ENCODE measurements at regions not wholly inside any gene's neighbourhood (a gene's known extent, or its start where the extent isn't known, plus 50 kb on each side); places are given as distances from the start of the nearest gene placed in this dataset.

DNA sequence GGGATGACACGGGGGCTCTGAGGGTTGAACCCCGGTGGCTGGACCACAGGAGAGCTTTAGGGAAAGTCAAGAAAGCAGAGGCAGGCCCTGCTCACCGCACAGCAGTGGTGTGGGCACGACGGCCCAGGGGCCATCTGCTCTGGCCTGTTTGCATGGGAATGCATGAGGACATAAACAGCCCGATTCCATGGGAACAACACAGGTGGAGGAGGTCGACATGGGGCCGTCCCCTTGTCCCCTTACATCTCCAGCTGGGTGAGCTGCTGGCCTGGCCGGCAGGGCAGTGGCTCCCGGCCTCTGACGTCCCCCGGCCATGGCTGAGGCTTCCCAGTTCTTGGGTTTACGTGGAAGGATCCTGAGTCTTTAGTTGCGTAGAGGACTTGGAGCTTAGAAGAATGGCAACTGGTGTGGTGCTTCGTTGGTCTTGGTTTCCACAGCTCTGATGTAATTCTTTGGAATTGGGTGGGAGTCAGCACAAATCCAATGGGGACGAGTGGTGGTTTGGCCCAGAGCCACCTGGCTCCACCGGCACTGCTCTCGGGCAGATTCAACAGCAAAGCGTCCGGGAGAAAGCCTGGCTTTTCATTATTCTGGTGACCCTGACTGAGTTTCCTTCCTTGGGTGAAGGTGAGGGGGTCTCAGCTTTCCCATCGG, 98.3 kb upstream of the HDAC4 start:
- no peak overlapping the region for H3K4me3 ChIP-seq
- no peaks in the 10 kb centered on the region for H3K4me1 ChIP-seq
- peak in 1 of 3 donors; percentile 59 for DNase-seq
- H3K36me3 ChIP-seq: no peaks in the 10 kb centered on the region
- H3K27me3 ChIP-seq: no peaks in the 10 kb centered on the region
- no peak overlapping the region for H3K27ac ChIP-seq
- no peak for TF ChIP-seq POLR2A (IDR thresholded peaks at IDR 0.05)
- TF ChIP-seq, protein P1, sequence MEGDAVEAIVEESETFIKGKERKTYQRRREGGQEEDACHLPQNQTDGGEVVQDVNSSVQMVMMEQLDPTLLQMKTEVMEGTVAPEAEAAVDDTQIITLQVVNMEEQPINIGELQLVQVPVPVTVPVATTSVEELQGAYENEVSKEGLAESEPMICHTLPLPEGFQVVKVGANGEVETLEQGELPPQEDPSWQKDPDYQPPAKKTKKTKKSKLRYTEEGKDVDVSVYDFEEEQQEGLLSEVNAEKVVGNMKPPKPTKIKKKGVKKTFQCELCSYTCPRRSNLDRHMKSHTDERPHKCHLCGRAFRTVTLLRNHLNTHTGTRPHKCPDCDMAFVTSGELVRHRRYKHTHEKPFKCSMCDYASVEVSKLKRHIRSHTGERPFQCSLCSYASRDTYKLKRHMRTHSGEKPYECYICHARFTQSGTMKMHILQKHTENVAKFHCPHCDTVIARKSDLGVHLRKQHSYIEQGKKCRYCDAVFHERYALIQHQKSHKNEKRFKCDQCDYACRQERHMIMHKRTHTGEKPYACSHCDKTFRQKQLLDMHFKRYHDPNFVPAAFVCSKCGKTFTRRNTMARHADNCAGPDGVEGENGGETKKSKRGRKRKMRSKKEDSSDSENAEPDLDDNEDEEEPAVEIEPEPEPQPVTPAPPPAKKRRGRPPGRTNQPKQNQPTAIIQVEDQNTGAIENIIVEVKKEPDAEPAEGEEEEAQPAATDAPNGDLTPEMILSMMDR (IDR thresholded peaks at IDR 0.05): no peak
- no peaks in the 10 kb centered on the region for H3K9me3 ChIP-seq

- no peak for TF ChIP-seq POLR2A (IDR thresholded peaks at IDR 0.05)
- TF ChIP-seq, protein P1 (IDR thresholded peaks at IDR 0.05): no peak
- Histone ChIP-seq H3K36me3 (no peaks in the 10 kb centered on the region), H3K4me3 (no peak overlapping the region), H3K27me3 (no peaks in the 10 kb centered on the region), H3K4me1 (no peaks in the 10 kb centered on the region), H3K9me3 (no peaks in the 10 kb centered on the region), H3K27ac (no peak overlapping the region)
- no peak for DNase-seq
These were observed 97.8 kb upstream of the HDAC4 start for GRCh38 chr2:239498576-239498975.

GRCh38 chr2:239496700-239497099, 95.9 kb upstream of the HDAC4 start:
- Histone ChIP-seq H3K27ac (no peak overlapping the region), H3K36me3 (no peaks in the 10 kb centered on the region), H3K4me3 (no peak overlapping the region), H3K9me3 (no peaks in the 10 kb centered on the region), H3K27me3 (no peaks in the 10 kb centered on the region), H3K4me1 (no peaks in the 10 kb centered on the region)
- TF ChIP-seq, protein P1 (IDR thresholded peaks at IDR 0.05): no peak
- no peak for TF ChIP-seq POLR2A (IDR thresholded peaks at IDR 0.05)
- no peak for DNase-seq

DNA sequence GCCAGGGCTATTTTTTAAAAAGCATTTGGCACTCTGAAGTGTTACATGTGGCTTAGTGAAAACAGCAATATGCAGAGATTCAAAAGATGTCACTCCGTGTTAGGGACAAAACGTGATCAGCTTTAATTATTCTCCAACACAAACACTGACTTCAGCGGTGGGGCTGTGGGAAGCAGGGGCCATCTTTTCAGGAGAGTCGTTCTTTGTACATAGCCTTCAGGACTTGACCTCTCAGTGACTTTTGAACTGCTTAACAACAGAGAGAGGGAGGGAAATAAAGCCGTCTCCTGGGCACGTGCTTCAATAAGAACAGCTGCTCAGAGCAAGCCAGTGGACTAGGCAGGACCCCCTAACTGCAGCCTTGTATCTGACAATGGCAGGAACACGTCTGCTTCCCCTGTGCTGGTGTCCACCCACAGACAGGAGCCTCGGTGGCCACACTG, 95.0 kb upstream of the HDAC4 start:
- no peaks in the 10 kb centered on the region for H3K27me3 ChIP-seq
- no peak overlapping the region for H3K27ac ChIP-seq
- no peaks in the 10 kb centered on the region for H3K4me1 ChIP-seq
- H3K9me3 ChIP-seq: no peaks in the 10 kb centered on the region
- H3K36me3 ChIP-seq: no peaks in the 10 kb centered on the region
- DNase-seq: no peak
- TF ChIP-seq, protein P1 (IDR thresholded peaks at IDR 0.05): no peak
- TF ChIP-seq POLR2A (IDR thresholded peaks at IDR 0.05): no peak
- H3K4me3 ChIP-seq: no peak overlapping the region

DNA sequence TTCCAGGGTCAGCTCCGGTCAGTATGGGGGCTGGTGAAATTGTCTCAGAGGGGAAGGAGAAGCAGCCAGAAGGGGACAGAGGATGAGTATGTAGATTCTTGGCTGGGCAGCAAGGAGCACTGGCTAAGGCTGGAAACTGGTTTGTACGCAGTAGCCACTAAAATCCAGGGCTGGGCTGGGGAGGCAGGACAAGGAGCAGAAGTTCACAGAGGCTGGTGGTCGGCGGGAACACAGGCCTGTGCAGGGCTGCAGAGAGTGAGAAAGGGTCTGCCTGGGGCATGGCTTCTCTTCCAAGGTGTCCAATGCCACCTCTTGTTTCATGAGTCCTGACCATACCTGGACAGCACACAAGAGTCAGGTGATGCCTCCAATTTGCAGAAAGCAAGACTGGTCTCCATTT, 94.4 kb upstream of the HDAC4 start:
- no peaks in the 10 kb centered on the region for H3K9me3 ChIP-seq
- H3K4me3 ChIP-seq: no peak overlapping the region
- H3K4me1 ChIP-seq: no peaks in the 10 kb centered on the region
- no peaks in the 10 kb centered on the region for H3K27me3 ChIP-seq
- no peak overlapping the region for H3K27ac ChIP-seq
- no peaks in the 10 kb centered on the region for H3K36me3 ChIP-seq
- no peak for DNase-seq
- TF ChIP-seq, protein P1 (IDR thresholded peaks at IDR 0.05): no peak
- no peak for TF ChIP-seq POLR2A (IDR thresholded peaks at IDR 0.05)

DNA sequence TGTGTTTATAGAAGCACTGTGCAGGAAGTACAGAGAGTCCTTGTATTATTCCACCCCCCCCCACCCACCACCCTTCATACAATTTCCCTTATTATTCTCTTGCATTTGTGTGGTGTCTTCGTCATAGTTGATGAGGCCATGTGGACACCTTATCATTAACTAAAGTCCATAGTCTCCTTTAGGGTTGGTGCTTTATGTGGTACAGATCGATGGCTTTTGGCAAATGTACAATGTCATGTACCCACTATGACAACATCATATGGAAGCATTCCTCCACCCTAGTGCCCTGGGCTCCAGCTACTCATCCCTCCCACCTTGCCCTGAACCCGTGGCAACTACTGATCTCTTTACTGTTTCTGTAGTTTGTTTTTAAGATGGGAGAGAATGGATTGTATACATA, 93.8 kb upstream of the HDAC4 start:
- Histone ChIP-seq H3K27me3 (no peaks in the 10 kb centered on the region), H3K36me3 (no peaks in the 10 kb centered on the region), H3K4me3 (no peak overlapping the region), H3K9me3 (no peaks in the 10 kb centered on the region), H3K27ac (no peak overlapping the region), H3K4me1 (no peaks in the 10 kb centered on the region)
- DNase-seq: no peak
- TF ChIP-seq POLR2A (IDR thresholded peaks at IDR 0.05): no peak
- TF ChIP-seq, protein P1 (IDR thresholded peaks at IDR 0.05): no peak
